ENCODE measurements at regions not wholly inside any gene's neighbourhood (a gene's known extent, or its start where the extent isn't known, plus 50 kb on each side); places are given as distances from the start of the nearest gene placed in this dataset.

DNA sequence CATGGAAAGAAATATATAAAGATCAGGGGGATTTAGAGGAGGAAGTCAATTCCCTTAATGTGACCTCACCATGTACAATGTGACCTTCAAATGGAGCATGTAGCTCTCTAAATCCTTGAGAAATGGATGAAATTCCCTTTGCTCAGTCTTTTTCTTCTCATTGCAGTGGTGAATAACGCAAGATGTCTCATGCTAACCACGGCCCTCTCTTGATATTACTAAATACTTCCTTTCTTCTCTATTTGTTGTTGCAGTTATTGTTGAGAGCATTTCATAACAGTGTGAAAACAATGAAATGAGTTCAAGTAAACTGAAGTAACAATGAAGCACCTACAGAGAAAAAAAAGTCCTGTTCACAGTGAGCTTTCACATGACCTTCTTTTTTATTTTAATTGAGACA is 55.6 kb downstream of the ZNF281 start:
- DNase-seq (ENCODE audit: low read depth), result no peak

DNA sequence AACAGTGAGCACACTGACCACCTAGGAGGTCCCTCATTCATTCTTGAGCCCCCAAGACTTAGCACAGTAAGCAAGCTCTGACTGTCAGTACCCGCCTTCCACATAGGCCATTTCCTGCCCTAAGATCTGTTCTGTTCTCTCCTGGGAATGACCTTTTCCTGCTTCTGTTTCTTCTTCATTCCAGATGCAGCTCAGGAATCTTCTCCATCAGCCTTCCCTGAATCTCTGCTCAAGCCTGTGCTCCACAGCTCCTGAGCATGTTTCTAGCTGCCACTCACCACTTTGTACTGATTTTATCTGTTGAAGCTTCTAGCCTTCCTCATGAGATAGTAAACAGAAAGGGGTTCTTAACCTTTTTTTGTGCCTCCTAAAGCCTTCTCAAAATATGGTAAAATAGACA is 56.6 kb downstream of the ZNF281 start:
- no peak for DNase-seq (ENCODE audit: low read depth)

DNA sequence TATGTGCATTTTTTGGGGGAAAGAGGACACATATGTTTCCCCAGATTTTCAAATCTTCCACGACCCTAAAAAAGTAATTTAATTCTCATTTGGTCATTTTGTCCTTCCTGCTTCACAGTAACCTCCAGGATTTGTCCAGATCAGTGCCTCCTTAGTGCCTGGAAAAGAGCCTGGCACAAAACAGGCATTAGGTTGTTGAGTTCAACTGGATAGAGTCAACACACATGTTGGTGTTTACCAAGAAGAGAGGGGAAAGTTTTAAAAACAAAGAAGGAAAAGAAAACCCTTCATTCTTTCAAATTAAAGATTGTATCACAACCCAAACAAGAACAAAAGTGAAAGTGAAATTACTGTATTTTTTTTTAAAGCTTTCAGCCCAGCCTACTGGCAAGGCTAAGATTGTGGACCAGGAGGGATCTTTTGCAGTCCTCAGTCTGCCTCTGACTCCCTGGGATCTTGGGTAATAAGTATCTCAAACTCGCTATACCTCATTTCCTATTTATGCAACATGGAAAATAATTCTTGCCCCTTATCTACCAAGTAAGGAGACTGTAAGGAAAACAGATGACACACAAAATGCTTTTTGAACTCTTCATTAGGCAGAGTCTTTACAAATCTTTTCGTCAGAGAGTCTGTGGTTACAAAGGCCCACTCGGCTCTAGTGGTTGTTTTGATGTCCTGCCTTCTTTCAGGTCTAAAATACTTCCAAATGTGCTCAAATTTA is 57.8 kb downstream of the ZNF281 start:
- DNase-seq (ENCODE audit: low read depth), result peak; percentile 96

DNA sequence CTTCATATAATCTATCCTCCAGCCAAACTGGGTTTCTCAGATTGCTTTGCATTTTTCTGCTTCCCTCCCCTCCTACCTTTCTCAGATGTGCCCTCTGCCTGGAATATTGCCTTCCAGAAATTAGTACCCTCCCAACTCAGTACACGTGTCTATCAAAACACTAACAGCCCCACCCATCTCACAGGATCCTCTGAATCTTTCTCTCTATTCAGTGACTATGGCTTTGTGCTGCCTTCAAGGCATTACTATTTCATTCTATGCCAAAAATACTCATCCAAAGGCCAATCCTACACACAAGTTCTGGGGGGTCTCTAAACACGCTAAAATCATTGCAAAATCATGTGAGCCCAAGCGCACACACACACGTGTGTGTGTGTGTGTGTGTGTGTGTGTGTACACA is 58.4 kb downstream of the ZNF281 start:
- no peak for DNase-seq (ENCODE audit: low read depth)

DNA sequence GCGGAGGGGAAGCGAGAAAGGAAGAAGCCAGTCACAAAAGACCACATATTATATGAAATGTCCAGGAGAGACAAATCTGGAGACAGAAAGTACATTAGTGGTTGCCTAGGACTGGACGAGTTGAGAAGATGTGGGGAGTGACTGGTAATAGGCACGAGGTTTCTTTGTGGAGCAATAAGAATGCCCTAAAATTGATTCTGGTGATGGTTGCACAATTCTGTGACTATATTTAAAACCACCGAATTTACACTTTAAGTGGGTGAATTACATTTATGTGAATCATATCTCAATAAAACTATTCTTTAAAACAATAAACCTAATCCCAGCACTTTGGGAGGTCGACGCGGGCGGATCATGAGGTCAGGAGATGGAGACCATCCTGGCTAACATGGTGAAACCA is 63.1 kb downstream of the ZNF281 start:
- DNase-seq (ENCODE audit: low read depth), result no peak

DNA sequence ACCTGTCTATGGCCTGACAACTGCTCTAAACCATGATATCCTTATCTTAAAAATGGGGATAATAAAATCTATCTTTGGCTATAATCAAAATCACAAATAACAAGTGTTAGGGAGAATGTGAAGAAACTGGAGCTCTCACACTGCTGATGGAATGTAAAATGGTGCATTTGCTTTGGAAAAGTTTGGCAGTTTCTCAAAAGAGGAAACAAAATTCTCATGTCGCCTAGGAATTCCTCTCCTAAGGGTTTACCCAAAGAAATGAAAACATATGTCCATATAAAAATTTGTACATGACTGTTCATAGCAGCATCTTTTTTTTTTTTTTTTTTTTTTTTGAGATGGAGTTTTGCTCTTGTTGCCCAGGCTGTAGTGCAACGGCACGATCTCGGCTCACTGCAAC is 64.3 kb downstream of the ZNF281 start:
- no peak for DNase-seq (ENCODE audit: low read depth)

DNA sequence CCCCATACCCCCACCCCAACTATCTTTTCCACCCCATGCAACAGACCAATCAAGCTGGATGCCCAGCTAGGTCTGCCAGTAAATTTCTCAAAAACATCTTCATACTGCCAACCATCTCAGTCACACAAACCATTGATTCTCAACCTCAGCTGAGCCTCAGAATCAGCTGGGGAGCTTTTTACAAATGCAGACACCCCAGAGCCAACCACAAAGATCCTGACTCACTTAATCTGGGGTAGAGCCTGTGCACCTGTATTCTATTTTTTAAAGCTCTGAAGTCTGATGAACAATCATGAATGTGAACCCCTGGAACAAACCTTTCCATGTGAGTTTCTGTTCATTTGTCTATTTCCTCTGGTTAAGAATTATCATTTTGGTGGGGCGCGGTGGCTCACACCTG is 66.0 kb downstream of the ZNF281 start:
- DNase-seq (ENCODE audit: low read depth), result no peak

DNA sequence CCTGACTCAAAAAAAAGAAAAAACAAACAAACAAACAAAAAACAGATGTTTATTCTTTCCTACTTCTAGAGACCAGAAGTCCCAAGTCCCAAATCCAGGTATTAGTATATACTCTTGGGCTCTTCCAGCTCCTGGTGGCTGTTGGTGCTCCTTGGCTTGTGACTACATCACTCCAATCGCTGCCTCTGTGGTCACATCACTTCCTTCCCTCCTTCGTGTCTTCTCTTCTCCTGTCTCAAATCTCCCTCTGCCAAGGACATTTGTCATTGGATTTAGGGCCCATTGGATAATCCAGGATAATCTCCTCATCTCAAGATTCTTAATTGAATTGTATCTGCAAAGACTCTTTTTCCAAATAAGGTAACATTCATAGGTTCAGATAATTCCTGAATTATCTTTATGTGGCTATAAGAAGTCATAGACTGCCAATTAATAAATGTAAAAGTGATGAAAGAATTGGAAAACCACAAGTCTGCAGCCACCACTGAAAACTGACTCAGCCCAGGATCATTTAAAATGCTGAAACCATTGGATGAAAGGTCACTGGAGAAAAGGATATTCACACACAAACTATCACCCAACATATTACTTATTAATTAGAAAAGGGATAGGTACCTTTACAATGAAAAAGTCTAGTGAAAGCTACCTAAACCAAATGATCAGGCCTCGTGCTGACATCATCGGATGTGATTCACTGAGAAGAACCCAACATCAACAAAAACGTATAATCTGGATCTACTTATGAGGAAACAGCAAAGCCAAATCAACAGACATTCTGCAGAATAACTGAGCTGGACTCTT is 67.1 kb downstream of the ZNF281 start:
- no peak for DNase-seq (ENCODE audit: low read depth)

DNA sequence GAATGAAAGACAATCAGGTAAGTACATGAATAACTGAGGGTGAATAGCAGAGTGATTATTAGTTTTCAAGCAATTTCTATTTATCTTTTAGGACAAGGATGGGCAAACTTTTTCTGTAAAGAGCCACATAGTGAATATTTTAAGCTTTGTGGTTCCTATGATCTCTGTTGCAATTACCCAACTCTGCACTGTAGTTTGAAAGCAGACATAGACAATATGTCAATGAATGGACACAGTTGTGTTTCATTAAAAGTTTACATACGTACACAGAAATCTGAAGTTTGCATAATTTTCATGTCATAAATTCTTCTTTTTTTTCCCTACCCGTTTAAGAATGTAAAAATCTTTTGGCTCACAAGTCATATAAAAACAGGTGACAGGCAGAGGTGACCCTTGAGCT is 71.4 kb downstream of the ZNF281 start:
- no peak for DNase-seq (ENCODE audit: low read depth)

DNA sequence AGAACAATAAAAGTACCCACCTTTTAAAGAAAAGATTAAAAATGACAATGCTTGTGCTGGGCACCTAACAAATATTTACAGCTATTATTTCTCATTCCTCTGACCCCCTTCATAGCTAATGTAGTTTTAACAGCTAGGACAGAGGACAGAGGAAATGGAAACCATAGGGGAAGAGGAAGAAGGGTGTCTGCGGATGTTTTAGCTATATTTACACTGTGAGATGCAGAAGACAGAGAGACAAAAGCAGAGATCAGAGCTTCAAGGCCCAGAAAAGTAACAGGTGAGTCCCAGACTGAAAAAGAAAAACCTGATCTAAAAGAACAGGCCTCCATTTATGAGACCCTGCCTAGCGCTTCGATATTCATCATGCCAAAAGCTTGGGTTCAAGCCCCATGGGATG is 72.0 kb downstream of the ZNF281 start:
- no peak for DNase-seq (ENCODE audit: low read depth)

DNA sequence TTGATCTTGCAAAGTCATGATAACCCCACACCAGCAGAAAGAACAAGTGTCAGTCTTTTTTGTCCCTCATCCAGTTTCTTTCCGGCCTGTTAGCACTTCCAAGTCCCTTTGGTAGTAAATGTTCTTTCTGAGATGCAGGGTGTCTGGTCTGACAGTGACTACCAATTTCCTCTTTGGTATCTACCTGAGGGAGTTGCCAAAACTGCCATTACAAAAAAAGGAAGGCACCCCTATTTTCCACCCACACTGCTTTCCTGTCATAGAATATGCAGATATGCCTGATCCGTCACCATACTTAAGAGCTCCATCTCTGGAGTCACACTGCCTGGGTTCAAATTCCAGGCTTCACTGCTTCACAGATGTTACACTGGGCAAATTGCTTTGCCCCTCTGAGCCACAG is 72.4 kb downstream of the ZNF281 start:
- no peak for DNase-seq (ENCODE audit: low read depth)

DNA sequence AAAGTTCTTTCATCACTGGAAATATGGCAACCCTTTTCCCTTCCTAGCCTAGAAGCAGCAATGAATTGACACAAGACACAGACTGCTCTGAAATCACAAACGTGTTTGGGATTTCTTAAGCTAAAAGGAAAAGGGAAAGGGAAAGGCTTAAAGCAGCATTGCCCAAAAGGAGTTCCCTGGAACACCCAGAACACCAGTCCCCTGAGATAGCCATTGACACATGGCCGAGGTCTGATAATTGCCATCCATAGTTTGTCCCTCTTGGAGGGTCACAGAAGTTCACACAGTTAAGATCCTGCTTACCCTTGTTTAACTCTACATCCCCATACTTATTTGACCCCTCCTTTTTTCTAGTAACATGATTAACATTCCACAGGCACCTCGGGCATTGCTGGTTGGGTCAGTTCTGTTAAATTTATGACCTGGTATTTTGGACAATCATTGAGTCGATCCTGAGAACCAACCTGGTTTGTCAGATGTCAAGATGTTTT is 72.9 kb downstream of the ZNF281 start:
- DNase-seq (ENCODE audit: low read depth), result no peak

DNA sequence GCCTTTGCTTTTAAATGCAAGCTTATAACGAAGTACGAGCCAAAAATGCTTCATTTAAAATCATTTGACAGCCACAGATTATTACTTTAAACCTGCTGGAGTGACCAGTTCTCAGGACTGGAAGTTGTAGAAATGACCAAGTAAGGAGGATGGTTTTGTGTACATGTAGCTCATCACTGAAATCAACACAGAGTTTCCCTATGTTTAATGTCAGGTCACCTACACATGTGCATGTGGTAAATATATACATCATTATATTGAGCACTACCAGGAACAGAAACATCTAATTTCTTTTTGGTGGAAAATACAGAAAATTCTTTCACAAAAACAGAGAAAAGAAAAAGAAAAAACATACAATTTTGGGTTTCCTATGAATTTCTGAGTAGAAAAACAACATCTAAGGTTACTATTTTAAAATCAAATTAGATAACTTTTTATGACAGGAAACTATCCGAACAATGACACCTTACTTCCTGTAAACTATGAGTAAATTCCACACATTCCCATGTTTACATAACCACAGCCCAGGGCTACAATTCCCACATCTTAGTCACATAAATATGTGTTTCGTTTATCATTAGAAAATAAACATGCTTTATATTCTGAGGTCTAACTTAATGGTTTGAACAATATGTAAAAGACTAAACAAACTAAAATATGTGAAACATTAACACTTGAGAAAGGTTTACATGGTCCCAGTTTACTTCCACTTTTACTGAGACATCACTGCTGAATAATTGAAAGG is 73.6 kb downstream of the ZNF281 start:
- peak; percentile 55 for DNase-seq (ENCODE audit: low read depth)

DNA sequence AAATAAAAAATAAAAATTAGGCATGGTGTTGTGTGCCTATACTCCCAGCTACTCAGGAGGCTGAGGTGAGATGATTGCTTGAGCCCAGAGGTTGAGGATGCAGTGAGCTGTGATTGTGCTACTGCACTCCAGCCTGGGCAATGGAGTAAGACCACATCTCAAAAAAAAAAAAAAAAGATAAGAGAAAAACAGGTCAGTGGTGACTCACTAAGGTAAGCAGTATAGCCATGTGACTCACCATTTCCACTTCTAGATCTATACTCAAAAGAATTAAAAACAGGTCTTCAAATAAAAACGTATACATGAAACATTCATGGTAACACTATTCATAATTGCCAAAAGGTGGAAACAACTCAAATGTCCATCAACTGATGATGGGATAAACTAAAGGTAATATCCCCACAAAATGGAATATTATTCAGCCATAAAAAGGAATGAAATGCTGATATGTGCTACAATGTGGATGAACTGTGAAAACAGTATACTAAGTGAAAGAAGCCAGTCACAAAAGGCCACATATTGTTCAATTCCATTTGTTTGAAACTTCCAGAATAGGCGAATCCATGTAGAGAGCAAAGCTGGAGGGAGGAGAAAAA is 75.1 kb downstream of the ZNF281 start:
- DNase-seq (ENCODE audit: low read depth), result no peak

DNA sequence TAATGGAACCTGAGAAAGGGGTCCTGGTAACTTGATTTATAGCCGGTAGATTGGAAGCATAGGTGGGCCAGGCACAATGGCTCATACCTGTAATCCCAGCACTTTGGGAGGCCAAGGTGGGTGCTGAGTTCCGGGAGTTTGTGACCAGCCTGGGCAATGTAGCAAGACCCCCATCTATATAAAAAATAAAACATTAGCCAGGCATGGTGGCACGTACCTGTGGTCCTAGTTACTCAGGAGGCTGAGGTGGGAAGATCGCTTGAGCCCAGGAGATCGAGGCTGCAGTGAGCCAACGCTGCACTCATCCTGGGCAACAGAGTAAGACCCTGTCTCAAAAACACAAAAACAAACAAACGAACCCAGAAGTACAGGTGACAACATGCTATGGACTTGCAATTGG is 76.5 kb downstream of the ZNF281 start:
- no peak for DNase-seq (ENCODE audit: low read depth)

DNA sequence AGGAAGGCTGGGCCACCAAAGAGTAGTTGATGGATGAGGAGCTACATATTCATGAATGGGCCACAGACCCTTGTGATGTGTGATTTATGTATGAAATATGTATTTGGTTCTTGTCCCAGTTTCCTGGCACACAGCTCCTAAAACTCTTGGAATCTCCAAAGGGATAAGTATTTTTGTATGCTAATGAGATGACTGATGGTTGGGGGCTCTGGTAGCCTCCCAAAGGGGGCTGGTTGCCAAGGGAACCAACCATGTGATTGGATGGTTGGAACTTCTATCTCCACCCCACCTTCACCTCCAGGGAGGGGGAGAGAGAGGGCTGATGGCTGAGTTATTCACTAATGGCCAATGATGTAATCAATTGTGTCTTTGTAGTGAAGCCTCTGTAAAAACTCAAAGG is 77.1 kb downstream of the ZNF281 start:
- DNase-seq (ENCODE audit: low read depth), result no peak

DNA sequence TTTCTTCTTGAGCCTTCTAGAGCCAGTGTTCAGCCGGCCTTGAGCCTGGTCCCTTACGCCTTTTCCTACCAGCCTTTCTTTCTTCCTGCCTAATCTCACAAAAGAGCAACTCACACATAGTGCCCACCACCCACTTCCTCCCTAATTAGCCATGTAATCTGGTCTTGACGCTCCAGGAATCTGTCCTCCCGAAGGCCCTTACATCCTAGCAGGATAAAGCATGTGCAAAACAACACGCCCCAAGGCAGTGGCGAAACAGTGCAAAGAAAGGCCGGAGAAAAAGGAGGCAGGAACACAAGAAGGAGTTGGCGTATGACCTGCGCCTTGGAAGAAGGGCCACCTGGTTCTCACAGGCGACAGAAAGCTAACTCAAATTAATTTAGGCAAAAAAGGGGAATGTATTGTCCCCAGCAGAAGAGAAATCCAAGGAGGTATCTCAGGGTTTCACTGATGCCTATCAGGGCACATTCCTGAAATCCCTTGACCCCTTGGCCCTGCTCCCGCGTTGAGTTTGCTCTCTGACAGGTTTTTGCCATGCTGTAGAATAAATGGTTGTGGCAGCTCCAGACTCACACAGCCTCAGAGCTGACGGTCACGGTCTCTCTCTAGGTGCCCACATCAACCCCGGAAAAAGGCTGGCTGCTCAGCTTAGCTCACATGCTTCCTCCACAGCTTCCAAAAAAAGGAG is 79.0 kb downstream of the ZNF281 start:
- DNase-seq (ENCODE audit: low read depth), result no peak

DNA sequence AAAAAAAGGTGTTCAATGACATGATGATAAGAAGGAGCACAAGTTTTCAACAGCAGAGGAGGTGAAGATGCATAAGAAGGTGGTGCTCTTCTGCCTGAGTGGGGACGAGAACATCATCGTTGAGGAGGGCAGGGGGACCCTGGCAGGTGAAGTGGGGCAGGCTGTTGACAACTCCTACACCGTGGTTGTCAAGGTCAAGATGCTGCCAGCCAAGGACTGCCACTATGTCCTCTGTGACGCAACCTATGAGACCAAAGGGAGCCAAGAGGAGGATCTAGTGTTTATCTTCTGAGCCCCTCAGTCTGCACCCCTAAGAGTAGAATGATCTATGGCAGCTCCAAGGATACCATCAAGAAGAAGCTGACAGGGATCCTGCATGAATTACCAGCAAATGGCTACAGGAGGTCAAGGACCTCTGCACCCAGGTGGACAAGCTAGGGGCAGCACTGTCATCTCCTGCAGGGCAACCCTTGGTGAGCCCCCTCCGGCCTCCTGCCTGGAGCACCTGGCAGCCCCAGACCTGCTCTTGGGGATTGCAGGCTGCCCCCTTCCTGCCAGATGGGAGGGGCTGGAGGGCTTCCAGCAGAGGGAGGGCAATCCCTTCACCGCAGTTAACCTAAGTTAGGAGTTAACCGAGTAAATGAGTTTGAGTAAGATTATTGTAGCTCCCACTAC is 80.5 kb downstream of the ZNF281 start:
- no peak for DNase-seq (ENCODE audit: low read depth)

DNA sequence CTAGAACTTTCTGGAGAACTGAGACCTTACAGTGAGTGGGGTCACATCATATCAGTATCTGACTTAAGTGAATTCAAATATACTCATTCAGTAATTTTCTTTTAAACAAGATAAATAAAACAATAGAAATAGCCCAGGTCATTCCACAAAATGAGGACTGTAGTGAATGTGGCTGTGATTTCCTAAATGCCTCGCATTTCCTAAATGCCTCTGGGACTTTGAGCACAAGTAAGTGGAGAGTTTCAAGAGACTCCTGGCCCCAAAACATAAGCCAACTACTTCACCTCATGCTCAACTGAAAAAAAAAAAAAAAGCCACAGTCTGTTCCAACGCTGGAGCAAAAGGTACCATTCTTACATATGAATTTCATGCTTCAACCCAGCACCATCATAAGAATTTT is 81.5 kb downstream of the ZNF281 start:
- no peak for DNase-seq (ENCODE audit: low read depth)

DNA sequence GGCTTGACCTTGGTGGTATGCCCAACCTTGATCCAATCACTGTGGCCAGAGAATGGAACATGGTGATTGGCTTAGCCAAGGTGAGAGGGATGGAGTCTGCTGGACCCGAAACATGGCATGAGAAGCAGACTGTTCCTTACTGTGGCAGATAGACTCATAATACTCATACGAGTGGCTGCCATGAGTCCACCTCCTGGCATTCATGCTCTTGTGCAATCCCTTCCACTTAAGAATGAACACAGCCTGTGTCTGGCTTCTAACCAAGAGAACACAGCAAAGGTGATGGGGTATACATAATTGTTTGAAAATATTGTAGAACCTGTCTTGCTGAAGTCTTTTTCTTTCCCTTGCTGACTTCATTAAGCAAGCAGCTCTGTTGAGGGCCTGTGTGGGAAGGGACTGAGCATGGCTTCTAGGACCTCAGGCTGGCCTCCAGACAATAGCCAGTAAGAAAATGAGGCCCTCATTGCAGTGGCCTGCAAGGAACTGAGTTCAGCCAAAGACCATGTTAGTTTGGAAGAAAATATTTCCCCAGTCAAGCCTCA is 85.9 kb downstream of the ZNF281 start:
- DNase-seq (ENCODE audit: low read depth), result peak; percentile 10

DNA sequence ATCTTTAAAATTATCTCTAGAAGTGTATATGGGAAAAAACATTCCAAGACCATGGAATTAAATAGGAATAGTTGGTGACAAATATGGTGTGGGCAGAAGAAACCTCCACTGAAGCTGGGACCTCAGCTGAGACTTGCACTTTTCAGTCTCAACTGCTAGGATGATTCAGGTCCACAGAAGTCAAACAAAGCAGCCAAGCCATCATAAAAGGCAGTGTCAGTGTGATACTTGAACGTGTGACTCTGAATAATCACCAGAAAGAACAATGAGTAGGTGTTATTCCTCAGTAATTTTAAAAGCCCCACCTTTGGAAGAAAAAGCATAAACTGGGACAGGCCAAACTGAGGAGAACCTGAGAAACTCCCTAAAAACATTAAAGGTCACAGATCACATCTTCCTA is 90.7 kb downstream of the ZNF281 start:
- DNase-seq (ENCODE audit: low read depth), result no peak
